Small intestine (tissue), 7 donors: ENCODE measurements at regions not wholly inside any gene's neighbourhood (a gene's known extent, or its start where the extent isn't known, plus 50 kb on each side); places are given as distances from the start of the nearest gene placed in this dataset.

Experiments
- DNase-seq, 2 donors: peaks; one replicate each; pipeline versions ENCODE4 v3.0.0 to v3.0.0-alpha.2; 2013
- FAIRE-seq: peaks from 2 replicates; lab custom pipeline; 2012; peaks lifted over from hg19 to GRCh38; lab: Jason Lieb, UNC
- H3K27ac ChIP-seq, 3 donors: one replicate each; pipeline ENCODE4 v1.5.1; 2013; ENCODE audit warnings: low read length in 2 of 3, mild to moderate bottlenecking in 2 of 3, control low read depth in 1 of 3, inconsistent platforms in 1 of 3, low read depth in 1 of 3, moderate library complexity in 1 of 3
- H3K27me3 ChIP-seq, 3 donors: one replicate each; pipeline ENCODE4 v1.6.1; 2013; ENCODE audit warnings: low read length in 3 of 3, inconsistent platforms in 1 of 3; ENCODE audit not compliant: control insufficient read depth in 3 of 3, insufficient read depth in 3 of 3
- H3K36me3 ChIP-seq, 3 donors: one replicate each; pipeline ENCODE4 v1.6.1; 2013; ENCODE audit warnings: low read length in 3 of 3, inconsistent platforms in 1 of 3, low read depth in 1 of 3, mild to moderate bottlenecking in 1 of 3, moderate library complexity in 1 of 3; ENCODE audit not compliant: control insufficient read depth in 3 of 3, insufficient read depth in 2 of 3
- H3K4me1 ChIP-seq, 3 donors: one replicate each; pipeline ENCODE4 v1.6.1; 2013; ENCODE audit warnings: low read length in 2 of 3, inconsistent platforms in 1 of 3, low read depth in 1 of 3, mild to moderate bottlenecking in 1 of 3, moderate library complexity in 1 of 3; ENCODE audit not compliant: control insufficient read depth in 3 of 3, insufficient read depth in 2 of 3
- H3K4me3 ChIP-seq, 3 donors: one replicate each; pipeline ENCODE4 v1.5.1; 2013; ENCODE audit warnings: low read length in 3 of 3, control low read depth in 1 of 3, inconsistent platforms in 1 of 3, low read depth in 1 of 3, mild to moderate bottlenecking in 1 of 3, moderate library complexity in 1 of 3
- H3K9me3 ChIP-seq, 2 donors: one replicate each; pipeline ENCODE4 v1.6.1; 2013; ENCODE audit warnings: low read depth in 1 of 2, low read length in 1 of 2; ENCODE audit not compliant: control insufficient read depth in 2 of 2, insufficient read depth in 1 of 2
- WGBS, 3 donors: extraction: QIAGEN DNeasy Blood & Tissue Kit; methylation state at CpG; one replicate each; pipeline ENCODE4 v1.1.7; 2013; 5-methylcytosine and 5-hydroxymethylcytosine counted together
- donor health status: healthy with polysubstance abuse.
- donor health status: control.
- donor health status: control.
- donor health status: Bipolar disorder and iron deficiency.
- donor health status: healthy.

GRCh38 chr4:45701621-45702020 lies 422.2 kb downstream of the GABRG1 start:
- H3K4me1 ChIP-seq: no peaks in the 10 kb centered on the region
- FAIRE-seq: no peak
- no peak for DNase-seq
- H3K27ac ChIP-seq: no peak overlapping the region
- no peaks in the 10 kb centered on the region for H3K27me3 ChIP-seq
- H3K4me3 ChIP-seq: no peak overlapping the region
- WGBS, 3 donors: 69 to 78% (median 74%) methylated on average over 2 of the region's 2 CpGs
- H3K36me3 ChIP-seq: no peaks in the 10 kb centered on the region
- no peaks in the 10 kb centered on the region for H3K9me3 ChIP-seq

DNA sequence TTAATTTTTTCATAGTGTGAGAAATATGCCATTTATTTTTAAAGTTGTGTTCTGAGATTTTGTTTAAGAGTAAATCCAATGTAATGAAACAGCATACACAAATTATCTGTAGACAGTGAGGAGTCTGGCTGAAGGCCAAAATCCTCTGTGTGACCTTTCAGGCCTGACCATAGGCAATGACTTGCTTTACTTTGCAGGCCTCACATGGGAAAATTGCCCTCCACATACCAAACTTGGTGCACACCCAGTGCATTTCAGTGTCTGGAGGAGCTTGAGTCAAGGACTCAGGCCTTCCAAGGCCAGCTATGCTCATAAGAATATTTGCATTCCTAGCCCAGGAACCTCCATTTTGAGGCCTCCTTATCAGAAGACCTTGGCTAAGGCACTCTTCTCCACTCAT lies 430.1 kb downstream of the GABRG1 start:
- Histone ChIP-seq H3K27ac (no peak overlapping the region), H3K27me3 (no peaks in the 10 kb centered on the region), H3K4me1 (no peaks in the 10 kb centered on the region), H3K36me3 (no peaks in the 10 kb centered on the region), H3K9me3 (no peaks in the 10 kb centered on the region), H3K4me3 (no peak overlapping the region)
- FAIRE-seq: no peak
- DNase-seq: no peak

DNA sequence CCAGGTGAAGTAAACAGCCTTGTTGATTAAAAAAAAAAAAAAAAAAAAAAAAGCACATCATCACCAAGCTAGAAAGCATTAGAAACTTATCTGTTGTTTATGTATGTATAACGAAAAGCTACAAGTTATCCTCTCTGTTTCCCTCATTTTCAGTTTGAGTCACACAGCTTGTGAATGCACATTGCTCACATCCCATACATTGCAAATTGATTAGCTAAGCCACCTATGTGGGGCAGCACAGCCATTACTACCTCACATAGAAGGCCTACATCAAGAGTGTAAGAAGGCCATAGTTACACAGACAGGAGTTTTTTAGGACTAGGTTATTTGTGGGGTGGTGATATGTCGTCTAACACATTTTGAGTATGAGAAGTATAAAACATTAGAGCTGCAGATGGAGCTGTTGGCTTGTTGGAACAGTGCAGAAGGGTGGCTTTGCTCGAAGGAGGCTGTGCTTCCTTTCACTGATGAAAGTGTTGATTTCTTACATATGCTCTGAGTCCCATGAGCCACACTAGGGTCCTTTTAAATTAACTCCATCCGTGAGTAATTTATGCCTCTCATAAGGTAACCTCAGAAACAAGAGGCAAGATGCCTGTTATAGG lies 431.6 kb downstream of the GABRG1 start:
- Histone ChIP-seq H3K27ac (no peak overlapping the region), H3K4me1 (no peaks in the 10 kb centered on the region), H3K27me3 (no peaks in the 10 kb centered on the region), H3K36me3 (no peaks in the 10 kb centered on the region), H3K4me3 (no peak overlapping the region), H3K9me3 (no peaks in the 10 kb centered on the region)
- no peak for FAIRE-seq
- no peak for DNase-seq
- WGBS, 3 donors: 70 to 87% (median 70%) methylated on average over 4 of the region's 4 CpGs

GRCh38 chr4:45688341-45688740 lies 435.5 kb downstream of the GABRG1 start:
- H3K27ac ChIP-seq: no peak overlapping the region
- FAIRE-seq (no peak), DNase-seq (peak in 1 of 2 donors; percentile 5)
- H3K27me3 ChIP-seq: no peaks in the 10 kb centered on the region
- H3K36me3 ChIP-seq: no peaks in the 10 kb centered on the region
- 41 to 46% (median 44%) methylated on average over 2 of the region's 2 CpGs for WGBS, 3 donors
- H3K4me3 ChIP-seq: no peak overlapping the region
- H3K4me1 ChIP-seq: no peaks in the 10 kb centered on the region
- H3K9me3 ChIP-seq: no peaks in the 10 kb centered on the region

GRCh38 chr4:45679411-45679810 lies 444.4 kb downstream of the GABRG1 start:
- Histone ChIP-seq H3K9me3 (no peaks in the 10 kb centered on the region), H3K4me3 (no peak overlapping the region), H3K4me1 (no peaks in the 10 kb centered on the region), H3K27ac (no peak overlapping the region), H3K27me3 (no peaks in the 10 kb centered on the region), H3K36me3 (no peaks in the 10 kb centered on the region)
- 79 to 89% (median 86%) methylated on average over 2 of the region's 2 CpGs for WGBS, 3 donors
- DNase-seq (no peak), FAIRE-seq (no peak)

DNA sequence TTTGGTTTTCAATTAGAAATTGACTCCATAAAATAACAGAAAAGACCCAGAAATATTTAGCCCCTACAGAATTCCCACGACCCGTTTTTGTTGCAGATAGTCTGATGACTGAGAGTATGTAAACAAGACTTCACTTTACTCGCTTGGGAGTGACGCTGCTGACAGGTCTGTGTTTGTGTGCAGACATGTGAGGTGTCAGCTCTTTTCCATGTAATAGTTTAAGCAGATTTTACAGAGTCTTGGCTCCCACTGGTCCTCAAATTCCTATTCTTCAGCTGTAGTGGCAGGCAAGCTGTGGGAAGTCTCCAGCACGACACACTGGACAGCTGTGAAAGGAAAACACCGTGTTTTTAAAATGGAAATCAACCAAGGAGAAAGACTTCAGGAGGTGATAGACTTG lies 455.7 kb downstream of the GABRG1 start:
- FAIRE-seq (no peak), DNase-seq (no peak)
- Histone ChIP-seq H3K4me3 (no peak overlapping the region), H3K36me3 (no peaks in the 10 kb centered on the region), H3K27me3 (no peaks in the 10 kb centered on the region), H3K27ac (no peak overlapping the region), H3K9me3 (no peaks in the 10 kb centered on the region), H3K4me1 (no peaks in the 10 kb centered on the region)
- 57 to 75% (median 73%) methylated on average over 6 of the region's 6 CpGs for WGBS, 3 donors

DNA sequence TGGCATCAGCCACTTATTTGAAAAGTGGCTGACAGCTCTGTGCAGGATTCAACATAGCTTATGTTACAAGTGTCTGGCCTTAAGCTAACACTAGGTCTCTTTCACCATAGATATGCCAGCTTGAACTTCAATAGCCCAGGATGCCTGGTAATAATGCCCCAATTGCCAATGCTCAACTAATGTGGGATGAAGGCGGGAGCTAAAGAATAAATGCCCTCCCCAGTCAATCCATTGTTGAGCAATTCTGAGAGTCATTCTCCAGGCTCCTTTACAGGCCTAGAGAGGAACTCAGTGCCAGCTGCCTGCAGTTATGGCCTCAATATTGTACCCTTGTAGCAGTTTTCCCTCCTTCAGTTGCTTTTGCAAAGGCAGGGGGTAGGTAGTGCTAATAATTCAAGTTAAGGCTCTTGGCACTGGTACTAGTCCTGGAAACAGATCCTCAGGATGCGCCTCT lies 460.2 kb downstream of the GABRG1 start:
- H3K4me1 ChIP-seq: no peaks in the 10 kb centered on the region
- no peaks in the 10 kb centered on the region for H3K27me3 ChIP-seq
- no peak overlapping the region for H3K27ac ChIP-seq
- WGBS, 3 donors: 83 to 88% (median 85%) methylated on average over 2 of the region's 2 CpGs
- FAIRE-seq: no peak
- H3K36me3 ChIP-seq: no peaks in the 10 kb centered on the region
- H3K4me3 ChIP-seq: no peak overlapping the region
- no peaks in the 10 kb centered on the region for H3K9me3 ChIP-seq
- no peak for DNase-seq

- FAIRE-seq (peak; percentile 70), DNase-seq (peak; percentile 48 to 77)
- Histone ChIP-seq H3K36me3 (no peaks in the 10 kb centered on the region), H3K27ac (no peak overlapping the region), H3K27me3 (no peaks in the 10 kb centered on the region), H3K4me3 (no peak overlapping the region), H3K4me1 (no peaks in the 10 kb centered on the region), H3K9me3 (no peaks in the 10 kb centered on the region)
- 6 to 23% (median 10%) methylated on average over 1 of the region's 1 CpG for WGBS, 3 donors
Measured at GRCh38 chr4:45663003-45663402, 460.9 kb downstream of the GABRG1 start.

- DNase-seq (no peak), FAIRE-seq (peak; percentile 65)
- no peaks in the 10 kb centered on the region for H3K27me3 ChIP-seq
- H3K36me3 ChIP-seq: no peaks in the 10 kb centered on the region
- H3K4me3 ChIP-seq: no peak overlapping the region
- H3K4me1 ChIP-seq: no peaks in the 10 kb centered on the region
- WGBS, 3 donors: 64 to 78% (median 69%) methylated on average over 3 of the region's 3 CpGs
- H3K9me3 ChIP-seq: no peaks in the 10 kb centered on the region
- no peak overlapping the region for H3K27ac ChIP-seq
Measured at GRCh38 chr4:45661893-45662292, 462.0 kb downstream of the GABRG1 start.
